GM18505 (cell line): ENCODE measurements at regions not wholly inside any gene's neighbourhood (a gene's known extent, or its start where the extent isn't known, plus 50 kb on each side); places are given as distances from the start of the nearest gene placed in this dataset.

Source experiments
- ATAC-seq: cut with Tn5 transposase; IDR thresholded peaks from one replicate; pipeline ENCODE4 v1.9.1; 2021; ENCODE audit not compliant: unreplicated experiment
- POLR2A ChIP-seq: IDR thresholded peaks from 4 replicates; pipeline ENCODE4 v1.6.1; 2011; ENCODE audit warnings: borderline replicate concordance; ENCODE audit not compliant: insufficient read depth, insufficient read length; ENCODE audit errors: extremely low read depth

DNA sequence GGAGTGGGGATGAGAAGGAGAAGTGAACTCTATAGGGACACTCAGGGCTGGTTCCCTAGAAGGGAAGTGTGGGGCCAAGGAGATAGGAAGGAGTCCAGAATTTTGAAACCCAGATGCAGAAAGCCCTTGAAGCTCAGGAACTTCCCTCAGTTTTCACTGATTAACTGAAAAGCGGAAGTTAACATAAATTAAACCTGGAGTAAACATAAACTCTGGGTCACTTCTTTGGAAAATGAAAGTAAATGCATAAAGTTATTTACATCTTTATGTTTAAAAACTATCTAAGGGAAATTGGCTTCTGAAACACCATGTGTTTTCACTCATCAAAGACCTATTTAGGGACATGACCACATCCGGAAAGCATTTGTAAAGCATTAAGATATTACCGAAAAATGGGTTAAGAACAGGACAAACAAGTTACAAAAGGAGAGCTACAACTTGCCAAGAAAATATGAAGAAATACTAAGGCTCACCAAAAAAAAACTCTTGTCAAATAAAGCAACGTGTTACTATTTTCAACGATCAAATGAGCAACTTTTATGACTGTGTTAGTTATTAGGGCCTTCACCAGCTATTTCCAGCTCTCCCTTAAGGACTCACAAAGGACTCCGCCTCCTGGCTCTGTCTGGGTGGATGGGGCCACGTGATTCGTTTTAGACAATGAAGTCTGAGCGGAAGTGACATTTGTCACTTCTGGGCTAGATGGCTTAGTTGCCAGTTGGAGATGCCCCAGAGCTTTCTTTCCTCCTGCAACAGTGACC lies 439.1 kb upstream of the ZNF507 start:
- no peak for ATAC-seq
- no peak for TF ChIP-seq POLR2A

- TF ChIP-seq POLR2A = no peak
- no peak for ATAC-seq
Measured at GRCh38 chr19:31907661-31908060, 437.7 kb upstream of the ZNF507 start.

GRCh38 chr19:31908080-31908479 lies 437.3 kb upstream of the ZNF507 start:
- no peak for TF ChIP-seq POLR2A
- ATAC-seq = no peak

- no peak for ATAC-seq
- no peak for TF ChIP-seq POLR2A
Measured at GRCh38 chr19:31908496-31909225, 436.7 kb upstream of the ZNF507 start.

DNA sequence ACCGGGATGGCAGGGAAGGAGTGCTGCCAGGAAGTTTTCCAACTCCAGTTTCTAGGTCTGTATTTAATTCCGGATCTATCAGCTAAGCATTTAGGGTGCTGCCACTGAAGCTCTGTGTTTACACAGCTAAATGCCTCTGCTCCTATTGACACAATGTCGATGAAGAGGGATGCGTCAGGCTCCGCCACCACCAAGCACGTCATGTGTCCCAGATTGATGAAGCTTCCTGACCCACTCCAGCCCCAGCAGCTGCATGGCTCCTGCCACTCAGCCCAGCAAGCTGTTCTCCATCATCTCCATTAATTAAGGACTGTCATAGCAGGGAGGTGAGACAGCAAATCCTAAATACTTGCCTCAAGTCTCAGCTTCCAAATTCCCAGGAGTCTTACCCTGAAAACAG lies 435.2 kb upstream of the ZNF507 start:
- no peak for TF ChIP-seq POLR2A
- ATAC-seq = no peak

- no peak for ATAC-seq
- no peak for TF ChIP-seq POLR2A
Measured at GRCh38 chr19:31911577-31911976, 433.8 kb upstream of the ZNF507 start.

GRCh38 chr19:31913103-31913661 lies 432.2 kb upstream of the ZNF507 start:
- ATAC-seq = no peak
- no peak for TF ChIP-seq POLR2A

DNA sequence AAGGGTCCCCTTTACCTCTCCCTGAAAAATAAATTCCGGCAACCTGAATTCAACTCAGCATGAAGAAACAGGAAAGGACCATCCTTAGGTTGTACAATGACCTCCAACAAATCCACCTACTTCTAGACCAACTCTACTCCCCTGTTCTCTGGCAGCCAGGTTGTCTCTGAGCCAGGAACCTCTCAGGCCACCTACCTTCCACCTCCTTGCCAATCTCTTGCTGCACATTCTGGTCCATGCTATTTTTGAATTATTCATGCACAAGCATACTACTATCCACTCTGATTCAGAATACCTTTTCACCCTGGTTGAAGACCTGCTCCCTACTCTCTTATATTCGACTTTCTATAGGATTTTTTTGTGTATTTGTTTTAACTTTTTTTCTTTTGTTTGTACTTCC lies 415.0 kb upstream of the ZNF507 start:
- no peak for ATAC-seq
- no peak for TF ChIP-seq POLR2A

DNA sequence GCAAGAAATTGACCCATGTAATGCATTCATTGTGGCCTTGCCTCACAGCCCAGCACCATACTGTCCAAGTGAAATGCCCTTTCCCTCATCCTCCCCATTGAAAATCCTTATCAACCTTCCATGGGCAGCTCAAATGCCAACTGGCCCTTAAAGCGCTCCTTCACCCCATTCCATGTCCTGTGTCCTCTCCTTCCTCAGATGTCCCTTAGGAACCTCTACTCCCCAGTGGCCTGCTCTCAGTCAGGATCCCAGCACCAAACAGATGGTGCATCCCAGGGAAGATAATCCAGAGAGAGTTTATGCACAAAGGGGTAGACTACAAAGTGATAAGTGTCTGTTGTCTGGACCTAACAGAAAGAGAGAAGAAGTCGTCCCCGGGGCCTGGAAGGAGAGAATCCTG lies 407.4 kb upstream of the ZNF507 start:
- no peak for ATAC-seq
- TF ChIP-seq POLR2A = no peak

DNA sequence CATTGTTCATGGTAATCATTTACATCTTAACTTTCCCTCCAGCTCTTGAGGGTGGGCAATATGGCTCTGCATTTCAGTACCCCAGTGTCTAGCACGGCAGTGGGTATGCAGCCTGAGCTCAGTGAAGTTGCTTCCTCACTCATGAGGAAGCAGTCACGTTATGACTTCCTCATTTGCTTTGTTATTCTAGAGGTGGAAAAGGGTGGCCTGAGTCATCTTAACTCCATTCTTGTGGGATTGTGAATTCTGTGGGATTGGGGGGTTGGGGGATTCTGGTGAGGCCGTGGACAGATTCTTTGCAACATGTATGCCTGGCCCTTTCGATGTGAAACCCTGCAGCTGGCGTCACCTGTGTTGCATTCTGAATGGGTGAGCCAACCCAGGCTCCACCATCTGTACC lies 406.7 kb upstream of the ZNF507 start:
- no peak for TF ChIP-seq POLR2A
- no peak for ATAC-seq

DNA sequence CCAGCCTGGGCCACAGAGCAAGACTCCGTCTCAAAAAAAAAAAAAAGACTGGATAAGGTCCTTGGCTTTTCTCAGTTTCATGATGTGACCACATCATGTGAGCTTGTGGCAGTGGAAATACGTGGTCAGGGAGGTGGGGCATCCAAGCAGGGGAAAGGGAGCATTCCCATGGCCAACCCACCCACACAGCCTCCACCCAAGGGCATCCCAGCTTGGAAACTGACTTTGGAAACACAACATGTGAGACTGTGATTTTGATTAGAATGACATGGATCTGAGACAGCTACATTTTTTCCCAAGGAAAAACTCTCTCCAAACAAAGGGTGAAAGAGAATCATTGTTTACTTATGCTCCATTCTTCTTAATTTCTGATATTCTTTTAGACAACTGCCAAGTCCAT lies 405.0 kb upstream of the ZNF507 start:
- no peak for TF ChIP-seq POLR2A
- no peak for ATAC-seq

DNA sequence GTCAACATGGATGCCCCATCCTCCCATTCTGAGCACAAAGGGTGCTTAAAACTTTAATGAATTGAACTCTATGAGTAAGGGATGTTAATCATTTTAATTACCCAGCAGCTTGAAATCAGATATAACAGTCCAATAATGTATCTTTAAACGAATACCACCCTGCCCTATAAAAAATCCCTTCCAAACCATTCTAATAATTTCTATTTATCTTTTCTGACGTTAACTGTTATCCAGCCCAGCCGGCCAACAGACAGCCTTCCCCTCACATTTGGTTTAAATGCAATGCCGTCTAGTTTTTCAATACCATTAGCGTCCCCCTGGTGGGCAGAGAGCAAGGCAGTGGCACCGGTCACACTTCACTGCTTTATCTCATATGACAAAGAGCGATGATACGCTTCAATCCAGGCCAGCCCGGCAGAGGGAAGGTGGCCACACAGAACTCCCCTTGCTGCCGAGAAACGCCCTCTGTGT lies 402.2 kb upstream of the ZNF507 start:
- no peak for TF ChIP-seq POLR2A
- no peak for ATAC-seq

- no peak for TF ChIP-seq POLR2A
- no peak for ATAC-seq
Measured at GRCh38 chr19:31943778-31944177, 401.6 kb upstream of the ZNF507 start.

DNA sequence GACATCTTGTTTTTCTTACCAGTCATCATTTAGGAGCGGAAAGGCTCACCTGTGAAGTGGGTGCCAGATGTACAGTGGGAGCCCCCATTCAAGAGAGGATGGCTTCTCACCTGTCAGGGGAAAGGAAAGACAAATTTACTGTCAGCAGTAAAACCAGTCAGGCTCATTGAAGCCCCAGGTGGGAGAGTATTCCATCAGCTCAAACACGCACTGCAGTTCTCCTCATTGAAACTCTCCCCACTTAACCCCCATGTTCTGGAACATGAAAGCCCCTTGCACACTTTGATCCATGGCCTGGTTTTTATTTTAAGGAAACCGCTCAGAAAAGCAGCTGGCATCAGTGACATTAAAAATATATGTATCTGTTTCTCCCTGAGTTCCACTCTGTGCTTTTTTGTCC lies 401.1 kb upstream of the ZNF507 start:
- TF ChIP-seq POLR2A = no peak
- no peak for ATAC-seq

DNA sequence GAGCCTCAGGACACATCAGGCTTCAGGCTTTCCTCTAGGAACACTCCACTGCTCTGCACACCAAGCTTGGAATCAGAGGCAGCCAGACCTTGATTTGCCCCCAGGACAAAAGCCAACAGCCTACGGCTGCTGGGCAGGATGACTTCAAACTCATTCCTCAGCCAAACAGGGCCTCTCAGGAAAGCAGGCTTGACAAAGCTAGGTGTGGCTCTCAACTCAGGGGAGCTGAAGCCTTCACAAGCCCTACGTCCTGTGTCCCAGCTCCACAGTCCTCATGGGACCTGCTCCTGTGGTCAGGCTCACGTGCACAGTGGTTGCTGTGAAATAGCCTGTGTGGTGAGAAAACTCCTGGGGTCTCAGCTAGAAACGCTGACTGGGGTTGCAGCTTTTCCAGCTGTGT lies 398.9 kb upstream of the ZNF507 start:
- TF ChIP-seq POLR2A = no peak
- no peak for ATAC-seq
